HG02943 (cell line): ENCODE measurements at regions not wholly inside any gene's neighbourhood (a gene's known extent, or its start where the extent isn't known, plus 50 kb on each side); places are given as distances from the start of the nearest gene placed in this dataset.

Experiments
- ATAC-seq: cut with Tn5 transposase; IDR thresholded peaks from one replicate; pipeline ENCODE4 v1.9.1; 2021; ENCODE audit warnings: mild to moderate bottlenecking, low read depth, moderate library complexity; ENCODE audit not compliant: unreplicated experiment

DNA sequence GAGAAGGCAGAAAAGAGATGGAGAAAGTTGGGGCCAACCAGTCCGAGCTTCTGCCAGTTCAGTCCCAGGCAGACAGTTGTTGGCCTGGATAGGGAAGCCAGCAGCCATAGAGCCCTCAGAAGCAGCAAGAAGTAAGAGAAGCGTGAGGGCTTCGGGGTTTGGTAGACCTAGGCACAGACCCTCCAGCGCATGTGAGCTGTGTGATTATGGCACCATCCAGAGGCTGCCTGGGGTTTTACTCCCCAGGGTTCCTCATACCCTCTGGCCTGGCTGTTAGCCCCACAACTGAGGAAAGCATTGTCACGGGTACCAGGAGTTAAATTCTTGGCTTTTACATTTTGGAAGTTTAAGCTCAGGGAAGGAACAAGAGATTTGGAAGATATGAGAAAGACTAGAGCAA is 93.7 kb upstream of the RAB6C start:
- ATAC-seq: no peak

GRCh38 chr2:129887688-129888266 is 91.7 kb upstream of the RAB6C start:
- no peak for ATAC-seq

GRCh38 chr2:129888461-129888860 is 91.0 kb upstream of the RAB6C start:
- no peak for ATAC-seq

- no peak for ATAC-seq
These were observed 90.6 kb upstream of the RAB6C start for GRCh38 chr2:129888896-129889295.

DNA sequence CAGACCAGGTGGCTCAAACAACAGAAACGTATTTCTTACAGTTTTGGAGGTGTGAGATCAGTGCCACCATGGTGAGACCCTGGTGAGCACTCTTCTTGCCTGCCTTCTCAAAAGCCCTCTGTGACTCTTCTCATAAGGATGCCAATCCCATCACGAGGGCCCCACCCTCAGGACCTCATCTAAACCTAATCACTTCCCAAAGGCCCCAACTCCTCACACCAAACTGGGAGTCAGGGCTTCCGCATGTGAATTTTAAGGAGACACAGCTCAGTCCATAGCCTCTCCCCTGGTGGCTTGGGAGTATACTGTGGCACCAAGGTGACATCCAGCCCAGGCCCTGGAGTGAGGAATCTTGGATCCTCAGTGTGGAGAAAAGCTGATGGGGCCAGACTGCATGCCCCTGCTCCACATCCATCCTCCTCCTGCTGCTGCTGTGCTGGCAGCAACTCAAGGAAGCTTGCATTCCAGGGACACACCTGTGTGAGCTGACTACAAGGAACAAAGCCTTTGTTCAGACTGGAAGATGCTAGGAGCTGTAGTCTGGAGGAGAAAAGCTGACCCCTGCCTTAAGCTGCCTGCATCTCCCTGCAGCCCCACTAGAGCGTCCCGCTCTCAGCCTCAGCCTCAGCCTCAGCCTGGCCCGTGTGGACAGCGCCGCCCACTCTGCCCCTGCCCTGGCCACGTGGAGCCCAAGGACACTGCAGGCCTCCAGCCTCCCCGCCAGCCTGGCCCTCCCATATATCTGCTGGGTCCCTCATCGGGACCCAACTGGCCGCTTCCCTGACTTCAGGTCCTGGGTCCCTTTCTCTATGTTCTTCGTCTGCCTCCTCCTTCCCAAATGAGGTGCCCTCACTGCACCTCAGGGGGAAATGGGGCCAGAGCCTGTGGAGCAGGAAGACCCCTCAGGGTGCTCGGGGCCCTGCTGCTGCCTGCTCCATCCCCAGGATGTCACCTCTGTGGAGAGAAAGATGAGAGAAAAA is 87.8 kb upstream of the RAB6C start:
- ATAC-seq: no peak

DNA sequence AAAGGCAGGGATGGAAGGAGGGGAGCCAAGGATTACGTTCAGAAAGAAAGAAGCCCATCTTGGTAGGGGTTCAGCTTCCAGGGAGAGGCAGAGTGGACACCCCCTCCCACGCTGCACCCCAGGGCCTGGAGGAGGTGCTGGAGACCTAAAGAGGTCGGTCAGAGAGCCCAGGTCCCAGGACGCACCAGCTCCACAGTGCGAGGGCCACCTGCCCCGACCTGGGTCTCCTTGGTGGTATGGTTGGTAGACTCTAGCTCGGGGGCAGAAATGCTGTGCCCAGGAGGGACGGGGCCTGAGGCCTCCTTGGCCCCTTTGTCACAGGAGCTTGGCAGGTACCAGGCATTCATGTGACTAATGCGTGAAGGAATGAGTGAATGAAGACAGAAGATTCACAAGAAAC is 87.1 kb upstream of the RAB6C start:
- no peak for ATAC-seq

GRCh38 chr2:129892773-129893172 is 86.7 kb upstream of the RAB6C start:
- ATAC-seq: no peak

DNA sequence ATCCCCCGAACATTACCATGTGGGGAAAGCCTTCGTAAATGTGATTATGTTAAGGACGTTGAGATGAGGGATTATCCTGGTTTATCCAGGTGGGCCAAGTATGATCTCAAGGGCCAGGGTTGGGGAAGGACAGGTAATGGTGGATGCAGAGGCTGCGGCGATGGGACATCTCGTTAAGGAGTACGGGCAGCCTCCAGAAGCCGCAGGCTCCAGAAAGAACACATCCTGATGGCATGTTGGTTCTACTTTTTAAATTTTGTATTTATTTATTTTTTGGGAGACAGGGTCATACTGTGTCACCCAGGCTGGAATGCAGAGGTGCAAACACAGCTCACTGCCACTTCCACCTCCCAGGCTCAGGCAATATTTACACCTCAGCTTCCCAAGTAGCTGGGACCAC is 86.2 kb upstream of the RAB6C start:
- no peak for ATAC-seq

DNA sequence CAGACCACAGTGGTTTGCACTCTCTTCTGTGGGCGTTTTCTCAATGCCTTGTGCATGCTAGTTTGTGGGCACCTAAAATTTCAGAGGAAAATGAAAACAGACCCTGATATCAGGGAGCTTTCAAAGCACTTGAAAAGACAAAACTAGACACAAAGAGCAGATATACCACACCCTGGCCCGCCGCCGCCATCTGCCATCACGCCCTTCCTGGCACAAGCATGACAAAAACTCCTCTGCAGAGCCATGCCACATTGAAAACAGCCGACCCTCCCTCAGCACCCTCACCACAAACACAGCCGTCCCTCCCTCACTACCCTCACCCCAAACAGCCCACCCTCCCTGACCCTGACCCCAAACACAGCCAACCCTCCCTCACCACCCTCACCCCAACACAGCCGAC is 84.8 kb upstream of the RAB6C start:
- no peak for ATAC-seq

GRCh38 chr2:129895061-129895460 is 84.4 kb upstream of the RAB6C start:
- no peak for ATAC-seq

DNA sequence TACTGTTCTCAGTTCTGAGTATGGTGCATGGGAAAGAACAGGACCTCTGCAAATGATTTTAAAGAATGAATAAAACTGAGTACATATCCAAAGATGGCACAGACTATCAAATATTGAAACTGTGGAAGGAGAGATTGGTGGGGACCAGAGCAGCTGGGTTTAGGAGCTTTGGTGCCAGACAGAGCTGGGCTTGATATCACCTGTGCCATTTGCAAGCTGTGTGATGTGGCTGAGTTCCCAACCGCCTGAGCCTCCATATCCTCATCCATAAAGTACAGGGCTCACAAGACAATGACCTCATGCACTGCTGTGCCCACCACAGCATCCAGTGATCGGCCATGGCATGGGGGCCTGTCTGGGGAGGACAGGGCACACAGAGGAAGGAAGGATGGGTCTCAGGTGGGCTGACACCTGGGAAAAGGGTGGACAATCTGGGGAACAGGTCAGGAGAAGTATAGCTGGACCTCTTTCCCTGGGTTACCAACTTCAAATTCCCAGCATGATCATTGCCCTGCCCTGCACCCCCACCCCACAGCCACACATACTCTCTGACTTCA is 83.9 kb upstream of the RAB6C start:
- ATAC-seq: no peak

DNA sequence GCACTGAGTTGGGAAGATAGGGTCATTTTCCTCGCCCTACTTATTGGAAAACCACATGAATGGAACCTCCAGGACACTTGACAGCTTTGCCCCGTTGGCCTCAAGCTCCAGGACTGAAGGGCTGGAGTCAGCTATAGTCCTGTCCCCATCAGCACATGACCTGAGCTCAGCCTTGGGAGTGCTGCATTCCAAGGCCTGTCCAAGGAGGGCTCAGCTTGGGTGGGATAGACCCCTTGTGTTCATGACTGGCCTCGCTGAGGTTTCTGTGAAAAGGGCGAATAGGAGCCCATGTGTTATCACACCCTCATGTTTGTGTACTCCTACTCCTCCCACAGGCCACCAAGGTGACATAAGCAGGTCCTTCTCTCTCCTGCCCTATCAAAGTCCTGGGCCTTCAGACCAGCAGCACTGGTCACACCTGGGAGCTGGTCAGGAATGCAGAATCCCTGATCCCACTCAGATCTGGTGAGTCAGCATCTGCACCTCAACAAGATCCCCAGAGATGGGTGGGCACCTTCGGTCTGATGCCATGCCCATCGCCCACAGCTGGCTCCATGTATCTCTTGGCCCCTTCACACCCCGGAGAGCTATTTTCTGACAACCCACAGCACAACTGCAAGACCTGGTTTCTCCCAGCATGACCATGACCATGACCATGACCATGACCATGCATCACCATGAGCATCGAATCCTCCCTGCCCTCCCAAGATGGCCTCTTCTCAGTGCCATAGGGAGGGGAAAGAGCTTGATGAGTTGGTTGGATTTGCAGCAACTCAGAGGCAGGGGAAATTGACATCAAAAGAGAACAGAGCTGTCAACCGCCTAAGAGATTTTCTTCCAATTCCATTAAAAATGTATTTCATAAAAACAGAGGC is 83.0 kb upstream of the RAB6C start:
- no peak for ATAC-seq

- ATAC-seq: no peak
These were observed 77.6 kb upstream of the RAB6C start for GRCh38 chr2:129901754-129902415.

- no peak for ATAC-seq
These were observed 76.5 kb upstream of the RAB6C start for GRCh38 chr2:129902731-129903585.

DNA sequence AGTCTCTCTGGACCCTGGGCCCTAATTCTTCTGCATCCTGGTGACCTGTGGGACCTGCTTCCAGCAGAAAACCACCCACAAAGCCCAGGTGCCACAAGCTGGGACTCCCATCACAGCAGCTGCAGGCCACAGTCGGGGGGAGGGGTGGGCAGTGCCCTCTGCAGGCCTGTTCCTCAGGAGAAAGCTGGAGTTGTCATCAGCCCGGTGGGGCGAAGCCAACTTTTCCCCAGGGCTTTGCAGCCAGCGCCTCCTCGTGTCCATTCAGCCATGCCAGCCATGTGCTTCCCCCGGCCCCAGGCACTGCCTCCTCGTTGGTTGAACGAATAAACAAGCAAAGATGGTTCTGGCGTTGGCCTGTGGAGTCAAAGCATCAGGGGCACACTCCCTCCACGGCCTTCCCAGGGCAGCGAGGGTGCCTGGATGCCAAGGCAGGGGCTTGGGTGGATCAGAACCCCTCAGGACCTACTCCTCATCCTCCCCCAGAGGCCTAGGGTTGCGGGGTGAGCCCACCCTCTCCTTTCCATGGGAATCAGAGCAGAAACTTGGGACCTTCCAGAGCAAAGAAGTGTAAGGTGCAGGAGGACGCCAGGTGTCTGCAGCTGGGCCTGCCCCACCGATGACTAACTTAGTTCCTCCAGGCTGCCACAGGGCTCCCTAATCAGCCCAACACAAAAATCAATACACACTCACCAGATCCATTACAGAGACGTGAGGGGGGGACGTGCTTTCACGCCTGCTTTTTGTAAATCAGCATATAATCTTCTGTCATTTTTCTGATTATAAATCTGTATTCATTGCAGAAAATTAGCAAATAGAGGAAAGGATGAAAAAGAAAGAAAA is 75.7 kb upstream of the RAB6C start:
- no peak for ATAC-seq

- no peak for ATAC-seq
These were observed 74.7 kb upstream of the RAB6C start for GRCh38 chr2:129904532-129905446.

DNA sequence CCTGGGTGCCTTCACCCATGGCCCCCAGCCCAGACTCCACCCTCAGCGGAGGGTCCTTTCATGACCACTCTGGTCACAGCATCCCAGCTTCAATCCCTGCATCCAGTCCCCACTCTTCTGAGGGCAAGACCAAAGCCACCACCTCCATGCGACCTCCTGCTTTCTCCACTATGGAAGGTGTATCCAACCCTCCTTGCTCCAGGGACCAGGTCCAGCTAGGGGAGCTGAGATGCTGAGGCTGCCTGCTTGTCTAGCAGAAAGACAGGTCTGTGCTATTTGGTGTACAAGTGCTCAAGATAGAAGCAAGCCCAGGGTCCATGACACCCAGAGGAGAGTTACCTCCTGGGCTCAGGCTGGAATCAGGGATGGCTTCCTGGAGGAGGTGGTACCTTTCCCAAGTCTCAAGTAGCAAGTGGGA is 73.8 kb upstream of the RAB6C start:
- no peak for ATAC-seq
